Activated CD8-positive, alpha-beta T cell treated with anti-CD3 and anti-CD28 coated beads for 36 hours (primary cell): ENCODE measurements at regions not wholly inside any gene's neighbourhood (a gene's known extent, or its start where the extent isn't known, plus 50 kb on each side); places are given as distances from the start of the nearest gene placed in this dataset.

Experiments used
- ATAC-seq: fragments of 200-7000 bp; cut with Tn5 transposase; one replicate; pipeline ENCODE4 v1.10.0; 2021; ENCODE audit warnings: mild to moderate bottlenecking, moderate library complexity
- CTCF ChIA-PET: fragments of 350-600 bp; sonication (Branson Sonifier 250); formaldehyde crosslinking; loops from one replicate; lab custom pipeline; 2021; ENCODE audit warnings: antibody characterized with exemption; lab: Charles Lee
- POLR2A ChIA-PET: fragments of 350-600 bp; sonication (Branson Sonifier 250); formaldehyde crosslinking; loops from one replicate; lab custom pipeline; 2021; ENCODE audit warnings: antibody characterized with exemption; lab: Charles Lee
- DNase-seq: peaks from one replicate; pipeline ENCODE4 v3.0.0-alpha.2; 2020
- H3K27ac Mint-ChIP-seq: one replicate; pipeline ENCODE4 v1.8.0; 2021; ENCODE audit warnings: mild to moderate bottlenecking, mixed read lengths
- H3K27me3 Mint-ChIP-seq: one replicate; pipeline ENCODE4 v1.8.0; 2021; ENCODE audit warnings: mixed read lengths
- H3K36me3 Mint-ChIP-seq: one replicate; pipeline ENCODE4 v1.8.0; 2021; ENCODE audit warnings: low read depth, mixed read lengths
- H3K4me1 Mint-ChIP-seq: one replicate; pipeline ENCODE4 v1.8.0; 2021; ENCODE audit warnings: low read depth, mixed read lengths
- H3K4me3 Mint-ChIP-seq: one replicate; pipeline ENCODE4 v1.8.0; 2021; ENCODE audit warnings: mild to moderate bottlenecking, moderate library complexity, mixed read lengths
- H3K9me3 Mint-ChIP-seq: one replicate; pipeline ENCODE4 v1.8.0; 2021; ENCODE audit warnings: mixed read lengths
- CTCF ChIP-seq: fragments of 200-600 bp; IDR thresholded peaks from one replicate; pipeline ENCODE4 v1.8.0; 2022; ENCODE audit warnings: antibody characterized with exemption, mild to moderate bottlenecking
- intact Hi-C: fragments of 100-400 bp; cut with micrococcal nuclease; formaldehyde crosslinking; loops from one replicate; pipeline ENCODE4 v1.10.0; 2022

GRCh38 chr9:135265931-135266330 lies 178.5 kb downstream of the OLFM1 start:
- intact Hi-C loops = no loop called here
- no peaks in the 10 kb centered on the region for H3K36me3 Mint-ChIP-seq
- H3K9me3 Mint-ChIP-seq = peaks cover 4% of the 10 kb centered on the region
- ChIA-PET CTCF (no interaction called here), POLR2A (no interaction called here)
- H3K4me3 Mint-ChIP-seq = no peak overlapping the region
- H3K27me3 Mint-ChIP-seq = no peaks in the 10 kb centered on the region
- DNase-seq = no peak
- H3K4me1 Mint-ChIP-seq = no peaks in the 10 kb centered on the region
- ATAC-seq = no peak
- no peak overlapping the region for H3K27ac Mint-ChIP-seq
- TF ChIP-seq CTCF = no peak

GRCh38 chr9:135267191-135267809 lies 179.8 kb downstream of the OLFM1 start:
- H3K4me1 Mint-ChIP-seq = no peaks in the 10 kb centered on the region
- no peak for ATAC-seq
- ChIA-PET CTCF (interaction anchor here (1.6 kb wide), 1 partner anchor 146 kb away, joined by 4 read pairs; no protein-coding TSS in a partner anchor), POLR2A (no interaction called here)
- peaks cover 4% of the 10 kb centered on the region for H3K9me3 Mint-ChIP-seq
- H3K27me3 Mint-ChIP-seq = no peaks in the 10 kb centered on the region
- no peak overlapping the region for H3K4me3 Mint-ChIP-seq
- no peak for DNase-seq
- no peak for TF ChIP-seq CTCF
- no peaks in the 10 kb centered on the region for H3K36me3 Mint-ChIP-seq
- H3K27ac Mint-ChIP-seq = no peak overlapping the region
- intact Hi-C loops = no loop called here

GRCh38 chr9:135268031-135268430 lies 180.6 kb downstream of the OLFM1 start:
- DNase-seq = no peak
- no peaks in the 10 kb centered on the region for H3K4me1 Mint-ChIP-seq
- TF ChIP-seq CTCF = no peak
- peaks cover 4% of the 10 kb centered on the region for H3K9me3 Mint-ChIP-seq
- CTCF ChIA-PET = interaction anchor here (1.6 kb wide), 1 partner anchor 145 kb away, joined by 4 read pairs; no protein-coding TSS in a partner anchor
- intact Hi-C loops = no loop called here
- no peak overlapping the region for H3K4me3 Mint-ChIP-seq
- POLR2A ChIA-PET = no interaction called here
- H3K27ac Mint-ChIP-seq = no peak overlapping the region
- no peaks in the 10 kb centered on the region for H3K27me3 Mint-ChIP-seq
- H3K36me3 Mint-ChIP-seq = no peaks in the 10 kb centered on the region
- ATAC-seq = no peak

GRCh38 chr9:135268981-135269380 lies 181.5 kb downstream of the OLFM1 start:
- ChIA-PET POLR2A (no interaction called here), CTCF (no interaction called here)
- Mint-ChIP-seq H3K4me3 (no peak overlapping the region), H3K9me3 (peaks cover 4% of the 10 kb centered on the region), H3K27me3 (no peaks in the 10 kb centered on the region), H3K27ac (no peak overlapping the region), H3K4me1 (no peaks in the 10 kb centered on the region), H3K36me3 (no peaks in the 10 kb centered on the region)
- DNase-seq (no peak), ATAC-seq (no peak)
- intact Hi-C loops = no loop called here
- no peak for TF ChIP-seq CTCF

- H3K4me3 Mint-ChIP-seq = no peak overlapping the region
- intact Hi-C loops = no loop called here
- no peak for DNase-seq
- no peaks in the 10 kb centered on the region for H3K36me3 Mint-ChIP-seq
- no peaks in the 10 kb centered on the region for H3K27me3 Mint-ChIP-seq
- no peak overlapping the region for H3K27ac Mint-ChIP-seq
- POLR2A ChIA-PET = no interaction called here
- CTCF ChIA-PET = no interaction called here
- no peak for TF ChIP-seq CTCF
- no peak for ATAC-seq
- no peaks in the 10 kb centered on the region for H3K4me1 Mint-ChIP-seq
- peaks cover 4% of the 10 kb centered on the region for H3K9me3 Mint-ChIP-seq
These were observed 182.7 kb downstream of the OLFM1 start for GRCh38 chr9:135269912-135270830.
